Sigmoid colon (tissue), 6 donors: ENCODE measurements at regions not wholly inside any gene's neighbourhood (a gene's known extent, or its start where the extent isn't known, plus 50 kb on each side); places are given as distances from the start of the nearest gene placed in this dataset.

Experiments
- DNase-seq: peaks from one replicate; pipeline ENCODE4 v3.0.0-alpha.2; 2019
- H3K27ac ChIP-seq, 4 donors: fragments of 200-600 bp; sonication (generic); one replicate each; pipeline ENCODE4 v1.5.1; 2016 to 2019; ENCODE audit warnings: mild to moderate bottlenecking in 1 of 4
- H3K27me3 ChIP-seq, 3 donors: fragments of 200-600 bp; sonication (generic); one replicate each; pipeline ENCODE4 v1.5.1; 2019; ENCODE audit warnings: mild to moderate bottlenecking in 1 of 3
- H3K36me3 ChIP-seq, 4 donors: fragments of 200-600 bp; sonication (generic); one replicate each; pipeline ENCODE4 v1.5.1; 2016 to 2019
- H3K4me1 ChIP-seq, 4 donors: fragments of 200-600 bp; sonication (generic); one replicate each; pipeline ENCODE4 v1.5.1; 2017 to 2019
- H3K4me3 ChIP-seq, 4 donors: fragments of 200-600 bp; sonication (generic); one replicate each; pipeline ENCODE4 v1.5.1; 2017 to 2019; ENCODE audit warnings: mild to moderate bottlenecking in 2 of 4, moderate library complexity in 1 of 4
- H3K9me3 ChIP-seq, 4 donors: fragments of 200-600 bp in 3 of 4; sonication (generic) in 3 of 4; one replicate each; pipeline versions ENCODE4 v1.5.1 to v1.6.1; 2013 to 2019
- CTCF ChIP-seq, 4 experiments: fragments of 450-650 bp in 3 of 4; fragments of 200-600 bp in 1 of 4; IDR thresholded peaks; one replicate each; pipeline ENCODE4 v1.5.1; 2016 to 2019; ENCODE audit warnings: antibody characterized with exemption in 4 of 4, mild to moderate bottlenecking in 3 of 4, moderate library complexity in 2 of 4
- EP300 ChIP-seq, 4 donors: sonication (generic); formaldehyde crosslinking; IDR thresholded peaks; one replicate each; pipeline ENCODE4 v1.6.1; 2017; ENCODE audit warnings: antibody characterized with exemption in 4 of 4
- POLR2A ChIP-seq, 2 donors: fragments of 450-650 bp; IDR thresholded peaks; one replicate each; pipeline ENCODE4 v1.6.1; 2016; ENCODE audit warnings: antibody characterized with exemption in 2 of 2, mild to moderate bottlenecking in 2 of 2, moderate library complexity in 2 of 2
- POLR2AphosphoS5 ChIP-seq, 4 donors: sonication (generic); formaldehyde crosslinking; IDR thresholded peaks; one replicate each; pipeline ENCODE4 v1.6.1; 2017; ENCODE audit warnings: antibody characterized with exemption in 4 of 4
- WGBS, 2 donors: extraction: QIAGEN DNeasy Blood & Tissue Kit; methylation state at CpG; one replicate each; pipeline ENCODE4 v1.1.7; 2013; 5-methylcytosine and 5-hydroxymethylcytosine counted together
- intact Hi-C: fragments of 100-400 bp; cut with DNase I; formaldehyde crosslinking; loops from one replicate; pipeline ENCODE4 v1.15.1; 2023
- donor health status: healthy with polysubstance abuse.
- donor health status: healthy.

GRCh38 chr4:57652779-57653178, 542.6 kb upstream of the IGFBP7 start:
- intact Hi-C loops, result no loop called here
- TF ChIP-seq EP300 (IDR thresholded peaks at IDR 0.05) (no peak), POLR2A (IDR thresholded peaks at IDR 0.05) (no peak), CTCF (IDR thresholded peaks at IDR 0.05) (no peak)
- Histone ChIP-seq H3K9me3 (no peaks in the 10 kb centered on the region), H3K36me3 (no peaks in the 10 kb centered on the region), H3K4me3 (no peak overlapping the region), H3K27me3 (no peaks in the 10 kb centered on the region), H3K27ac (no peak overlapping the region), H3K4me1 (no peaks in the 10 kb centered on the region)
- 71 to 80% methylated on average over 2 of the region's 2 CpGs for WGBS, 2 donors
- DNase-seq, result no peak

- WGBS, 2 donors, result 27 to 71% methylated on average over 8 of the region's 8 CpGs
- TF ChIP-seq POLR2AphosphoS5 (IDR thresholded peaks at IDR 0.05) (no peak), EP300 (IDR thresholded peaks at IDR 0.05) (no peak)
- Histone ChIP-seq H3K27me3 (no peaks in the 10 kb centered on the region), H3K27ac (no peak overlapping the region), H3K4me3 (no peak overlapping the region), H3K9me3 (no peaks in the 10 kb centered on the region), H3K4me1 (no peaks in the 10 kb centered on the region), H3K36me3 (no peaks in the 10 kb centered on the region)
- intact Hi-C loops, result no loop called here
- DNase-seq, result no peak
Measured at GRCh38 chr4:57640391-57641100, 530.4 kb upstream of the IGFBP7 start.

GRCh38 chr4:57639561-57640382, 529.6 kb upstream of the IGFBP7 start:
- Histone ChIP-seq H3K4me1 (no peaks in the 10 kb centered on the region), H3K27ac (no peak overlapping the region), H3K9me3 (no peaks in the 10 kb centered on the region), H3K36me3 (no peaks in the 10 kb centered on the region), H3K4me3 (no peak overlapping the region), H3K27me3 (no peaks in the 10 kb centered on the region)
- no peak for DNase-seq
- intact Hi-C loops, result no loop called here
- 51 to 74% methylated on average over 8 of the region's 8 CpGs for WGBS, 2 donors
- TF ChIP-seq CTCF (IDR thresholded peaks at IDR 0.05) (no peak), POLR2A (IDR thresholded peaks at IDR 0.05) (no peak), POLR2AphosphoS5 (IDR thresholded peaks at IDR 0.05) (no peak)

- H3K36me3 ChIP-seq, result no peaks in the 10 kb centered on the region
- H3K4me3 ChIP-seq, result no peak overlapping the region
- H3K27ac ChIP-seq, result no peak overlapping the region
- DNase-seq, result no peak
- intact Hi-C loops, result no loop called here
- H3K9me3 ChIP-seq, result no peaks in the 10 kb centered on the region
- H3K27me3 ChIP-seq, result no peaks in the 10 kb centered on the region
- H3K4me1 ChIP-seq, result no peaks in the 10 kb centered on the region
- TF ChIP-seq CTCF (IDR thresholded peaks at IDR 0.05), result no peak
- no peak for TF ChIP-seq EP300 (IDR thresholded peaks at IDR 0.05)
- no peak for TF ChIP-seq POLR2A (IDR thresholded peaks at IDR 0.05)
- no peak for TF ChIP-seq POLR2AphosphoS5 (IDR thresholded peaks at IDR 0.05)
Measured at GRCh38 chr4:57635910-57636309, 525.7 kb upstream of the IGFBP7 start.

- Histone ChIP-seq H3K9me3 (no peaks in the 10 kb centered on the region), H3K36me3 (no peaks in the 10 kb centered on the region), H3K4me1 (no peaks in the 10 kb centered on the region), H3K4me3 (no peak overlapping the region), H3K27me3 (no peaks in the 10 kb centered on the region), H3K27ac (no peak overlapping the region)
- 38 to 68% methylated on average over 3 of the region's 3 CpGs for WGBS, 2 donors
- TF ChIP-seq POLR2AphosphoS5 (IDR thresholded peaks at IDR 0.05) (no peak), EP300 (IDR thresholded peaks at IDR 0.05) (no peak), POLR2A (IDR thresholded peaks at IDR 0.05) (no peak)
- intact Hi-C loops, result no loop called here
- DNase-seq, result no peak
Measured at GRCh38 chr4:57633212-57633859, 523.2 kb upstream of the IGFBP7 start.
